GM21381 (cell line): ENCODE measurements at regions not wholly inside any gene's neighbourhood (a gene's known extent, or its start where the extent isn't known, plus 50 kb on each side); places are given as distances from the start of the nearest gene placed in this dataset.
"Not testable (repeated sequence)": the region's sequence is repeated elsewhere in the genome, so short reads cannot be mapped to it uniquely, and the experiment has no call there.

Experiments used
- ATAC-seq: cut with Tn5 transposase; IDR thresholded peaks from one replicate; pipeline ENCODE4 v1.9.1; 2021; ENCODE audit warnings: mild to moderate bottlenecking, moderate library complexity; ENCODE audit not compliant: unreplicated experiment

GRCh38 chr17:31798205-31798724 is 60.8 kb downstream of the COPRS start:
- ATAC-seq: no peak

GRCh38 chr17:31795941-31796340 is 63.1 kb downstream of the COPRS start:
- not testable (repeated sequence) for ATAC-seq

GRCh38 chr17:31794111-31794510 is 64.9 kb downstream of the COPRS start:
- ATAC-seq: no peak

GRCh38 chr17:31793634-31794033 is 65.4 kb downstream of the COPRS start:
- ATAC-seq: not testable (repeated sequence)

- ATAC-seq: no peak
Observed at GRCh38 chr17:31792007-31792585, 66.9 kb downstream of the COPRS start.

- ATAC-seq: no peak
Observed at GRCh38 chr17:31789707-31790505, 69.1 kb downstream of the COPRS start.

- ATAC-seq: no peak
Observed at GRCh38 chr17:31788956-31789355, 70.1 kb downstream of the COPRS start.

GRCh38 chr17:31788571-31788946 is 70.5 kb downstream of the COPRS start:
- no peak for ATAC-seq

GRCh38 chr17:31787857-31788570 is 71.0 kb downstream of the COPRS start:
- ATAC-seq: no peak

GRCh38 chr17:31786796-31787481 is 72.1 kb downstream of the COPRS start:
- ATAC-seq: no peak

- no peak for ATAC-seq
Observed at GRCh38 chr17:31780483-31780882, 78.6 kb downstream of the COPRS start.

GRCh38 chr17:31778523-31778922 is 80.5 kb downstream of the COPRS start:
- ATAC-seq: no peak

- not testable (repeated sequence) for ATAC-seq
Observed at GRCh38 chr17:31771328-31771727, 87.7 kb downstream of the COPRS start.

- ATAC-seq: not testable (repeated sequence)
Observed at GRCh38 chr17:31770501-31770900, 88.5 kb downstream of the COPRS start.

GRCh38 chr17:31761836-31762510 is 97.1 kb downstream of the COPRS start:
- not testable (repeated sequence) for ATAC-seq

GRCh38 chr17:31758646-31759045 is 100.4 kb downstream of the COPRS start:
- no peak for ATAC-seq

- no peak for ATAC-seq
Observed at GRCh38 chr17:31757097-31757496, 101.9 kb downstream of the COPRS start.

- ATAC-seq: no peak
Observed at GRCh38 chr17:31754239-31754945, 104.7 kb downstream of the COPRS start.

- ATAC-seq: no peak
Observed at GRCh38 chr17:31753011-31753410, 106.0 kb downstream of the COPRS start.

GRCh38 chr17:31752584-31752983 is 106.5 kb downstream of the COPRS start:
- no peak for ATAC-seq
